IMR-90 (cell line): ENCODE measurements at regions not wholly inside any gene's neighbourhood (a gene's known extent, or its start where the extent isn't known, plus 50 kb on each side); places are given as distances from the start of the nearest gene placed in this dataset.
"Not testable (repeated sequence)": the region's sequence is repeated elsewhere in the genome, so short reads cannot be mapped to it uniquely, and the experiment has no call there.

Experiments
- ATAC-seq: fragments of 200-7000 bp; cut with Tn5 transposase; 2 replicates; pipeline ENCODE4 v1.9.1; 2020; ENCODE audit warnings: low read depth, mild to moderate bottlenecking, moderate library complexity
- BruUV-seq: library from RNA; stranded (reverse); fragments of 400-500 nt; replicated peaks from 2 replicates; lab custom pipeline; 2021; lab: Mats Ljungman, UMichigan
- CTCF ChIA-PET: fragments of 300-600 bp; formaldehyde crosslinking; extraction: SDS; loops from one replicate; lab custom pipeline; 2021; ENCODE audit warnings: antibody characterized with exemption; lab: Yijun Ruan, JAX
- POLR2A ChIA-PET: fragments of 300-600 bp; sonication (Branson Sonifier 250); formaldehyde crosslinking; loops from one replicate; lab custom pipeline; 2022; ENCODE audit warnings: antibody characterized with exemption; ENCODE audit not compliant: unreplicated experiment; lab: Charles Lee
- DNase-seq: peaks from one replicate; pipeline ENCODE4 v3.0.0; 2013
- H2AFZ ChIP-seq: replicated peaks from 2 replicates; pipeline ENCODE3; 2013; ENCODE audit warnings: low read length, mild to moderate bottlenecking; ENCODE audit not compliant: poor library complexity
- H2AK5ac ChIP-seq: 2 replicates; pipeline ENCODE4 v1.6.1; 2013; ENCODE audit warnings: low read depth, low read length, inconsistent platforms
- H2AK9ac ChIP-seq: replicated peaks from 2 replicates; pipeline ENCODE3; 2013; ENCODE audit warnings: mild to moderate bottlenecking, low read depth, low read length, moderate library complexity; ENCODE audit not compliant: poor library complexity
- H2BK120ac ChIP-seq: 2 replicates; pipeline ENCODE4 v1.6.1; 2013; ENCODE audit warnings: low read depth, low read length, inconsistent platforms
- H2BK15ac ChIP-seq: 3 replicates; pipeline ENCODE4 v1.6.1; 2013; ENCODE audit warnings: low read depth, low read length, inconsistent platforms
- H2BK20ac ChIP-seq: 2 replicates; pipeline ENCODE4 v1.6.1; 2013; ENCODE audit warnings: low read depth, mild to moderate bottlenecking, inconsistent platforms, low read length, moderate library complexity
- H2BK5ac ChIP-seq: 2 replicates; pipeline ENCODE4 v1.6.1; 2013; ENCODE audit warnings: mild to moderate bottlenecking, low read depth, low read length, inconsistent platforms; ENCODE audit not compliant: poor library complexity, severe bottlenecking
- H3K14ac ChIP-seq: replicated peaks from 2 replicates; pipeline ENCODE4 v1.6.1; 2013; ENCODE audit warnings: low read depth, low read length, inconsistent platforms
- H3K18ac ChIP-seq: 2 replicates; pipeline ENCODE4 v1.6.1; 2013; ENCODE audit warnings: low read depth, low read length, control low read depth
- H3K23ac ChIP-seq: 2 replicates; pipeline ENCODE4 v1.6.1; 2013; ENCODE audit warnings: low read depth, low read length, inconsistent platforms
- H3K27ac ChIP-seq: 2 replicates; pipeline ENCODE4 v1.5.1; 2013; ENCODE audit warnings: mild to moderate bottlenecking, control low read depth, low read length; ENCODE audit not compliant: insufficient read depth
- H3K27me3 ChIP-seq: 2 replicates; pipeline ENCODE4 v1.6.1; 2013; ENCODE audit warnings: low read length; ENCODE audit not compliant: control insufficient read depth, insufficient read depth
- H3K36me3 ChIP-seq: 2 replicates; pipeline ENCODE4 v1.6.1; 2013; ENCODE audit warnings: low read length, mixed read lengths; ENCODE audit not compliant: control insufficient read depth, insufficient read depth
- H3K4ac ChIP-seq: 2 replicates; pipeline ENCODE4 v1.6.1; 2013; ENCODE audit warnings: low read depth, low read length, inconsistent platforms
- H3K4me1 ChIP-seq: 2 replicates; pipeline ENCODE4 v1.6.1; 2013; ENCODE audit warnings: low read length, mixed read lengths; ENCODE audit not compliant: control insufficient read depth, insufficient read depth
- H3K4me2 ChIP-seq: 2 replicates; pipeline ENCODE4 v1.6.1; 2013; ENCODE audit warnings: low read depth, mild to moderate bottlenecking, control low read depth, low read length, moderate library complexity
- H3K4me3 ChIP-seq: 2 replicates; pipeline ENCODE4 v1.5.1; 2013; ENCODE audit warnings: low read depth, mild to moderate bottlenecking, control low read depth, low read length, moderate library complexity; ENCODE audit not compliant: insufficient read depth
- H3K56ac ChIP-seq: 2 replicates; pipeline ENCODE4 v1.6.1; 2013; ENCODE audit warnings: low read length, inconsistent platforms; ENCODE audit not compliant: insufficient read depth; ENCODE audit errors: extremely low read depth
- H3K79me1 ChIP-seq, 2 experiments: 2 replicates each; pipeline ENCODE4 v1.6.1; 2013; ENCODE audit warnings: low read length in 2 of 2, inconsistent platforms in 1 of 2, low read depth in 1 of 2
- H3K9ac ChIP-seq: 2 replicates; pipeline ENCODE4 v1.6.1; 2013; ENCODE audit warnings: low read depth, low read length, control low read depth
- H3K9me1 ChIP-seq: 2 replicates; pipeline ENCODE4 v1.6.1; 2013; ENCODE audit warnings: low read length, inconsistent platforms; ENCODE audit not compliant: insufficient read depth
- H3K9me3 ChIP-seq: 2 replicates; pipeline ENCODE4 v1.6.1; 2013; ENCODE audit warnings: low read length; ENCODE audit not compliant: control insufficient read depth, insufficient read depth
- H4K20me1 ChIP-seq: 2 replicates; pipeline ENCODE4 v1.6.1; 2013; ENCODE audit warnings: low read length, inconsistent platforms; ENCODE audit not compliant: insufficient read depth
- H4K5ac ChIP-seq: 2 replicates; pipeline ENCODE4 v1.6.1; 2013; ENCODE audit warnings: mild to moderate bottlenecking, low read depth, low read length, control low read depth
- H4K8ac ChIP-seq, 2 experiments: 2 replicates each; pipeline ENCODE4 v1.6.1; 2013; ENCODE audit warnings: low read depth in 2 of 2, low read length in 2 of 2, control low read depth in 1 of 2, inconsistent platforms in 1 of 2
- H4K91ac ChIP-seq: 2 replicates; pipeline ENCODE4 v1.6.1; 2013; ENCODE audit warnings: low read depth, low read length, inconsistent platforms; ENCODE audit not compliant: insufficient read depth
- BHLHE40 ChIP-seq: fragments of 150-350 bp; IDR thresholded peaks from 2 replicates; pipeline ENCODE4 v1.6.1; 2016; ENCODE audit warnings: mild to moderate bottlenecking, low read depth, low read length
- ELK1 ChIP-seq: fragments of 150-350 bp; IDR thresholded peaks from 2 replicates; pipeline ENCODE4 v1.6.1; 2016; ENCODE audit warnings: low read depth, mild to moderate bottlenecking, low read length, moderate library complexity, borderline replicate concordance
- FOS ChIP-seq: fragments of 150-350 bp; IDR thresholded peaks from 2 replicates; pipeline ENCODE4 v1.6.1; 2016; ENCODE audit warnings: low read depth, low read length
- MAFK ChIP-seq: IDR thresholded peaks from 2 replicates; pipeline ENCODE4 v1.6.1; 2012; ENCODE audit warnings: low read depth, low read length, improper control_type of control experiment
- MXI1 ChIP-seq: IDR thresholded peaks from 2 replicates; pipeline ENCODE4 v1.6.1; 2012; ENCODE audit warnings: low read depth, mild to moderate bottlenecking, low read length, moderate library complexity, borderline replicate concordance
- POLR2A ChIP-seq: IDR thresholded peaks from 2 replicates; pipeline ENCODE4 v1.6.1; 2012; ENCODE audit warnings: mild to moderate bottlenecking, low read depth, low read length
- RAD21 ChIP-seq: IDR thresholded peaks from 2 replicates; pipeline ENCODE4 v1.6.1; 2012; ENCODE audit warnings: low read length, improper control_type of control experiment
- RCOR1 ChIP-seq: IDR thresholded peaks from 2 replicates; pipeline ENCODE4 v1.6.1; 2012; ENCODE audit warnings: mild to moderate bottlenecking, low read length, improper control_type of control experiment; ENCODE audit not compliant: insufficient replicate concordance
- SMC3 ChIP-seq: fragments of 150-350 bp; IDR thresholded peaks from 2 replicates; pipeline ENCODE4 v1.6.1; 2016; ENCODE audit warnings: low read depth, mild to moderate bottlenecking, antibody characterized with exemption, low read length, moderate library complexity
- WGBS, 2 experiments: methylation state at CpG; one replicate each; pipeline versions ENCODE4 v1.1.5 to v1.1.7; 2013; ENCODE audit warnings: missing lambda C conversion rate in 2 of 2; ENCODE audit not compliant: insufficient read length in 1 of 2; ENCODE audit errors: extremely low coverage in 2 of 2; 5-methylcytosine and 5-hydroxymethylcytosine counted together
- dilution Hi-C: fragments of 300-500 bp; cut with HindIII; formaldehyde crosslinking; loops from one replicate; pipeline ENCODE4 v1.14.3; 2018; ENCODE audit warnings: low sequenced_read_pairs; ENCODE audit not compliant: unreplicated experiment
- in situ Hi-C: fragments of 300-500 bp; cut with MboI; formaldehyde crosslinking; loops from 3 replicates; pipeline ENCODE4 v1.14.3; 2019; ENCODE audit warnings: low sequenced_read_pairs, inconsistent platforms, mixed read lengths
- intact Hi-C: fragments of 100-400 bp; cut with micrococcal nuclease; formaldehyde crosslinking; loops from 2 replicates; pipeline ENCODE4 v1.10.0; 2022

- Histone ChIP-seq H3K56ac (no peak overlapping the region), H3K27ac (no peak overlapping the region), H3K36me3 (no peaks in the 10 kb centered on the region), H4K20me1 (no peaks in the 10 kb centered on the region), H2BK120ac (no peak overlapping the region), H4K5ac (no peak overlapping the region), H3K27me3 (no peaks in the 10 kb centered on the region), H3K23ac (no peak overlapping the region), H2AK5ac (no peak overlapping the region), H3K14ac (no peak overlapping the region), H3K4me3 (no peak overlapping the region), H2BK20ac (no peak overlapping the region), H4K91ac (no peak overlapping the region), H2AFZ (no peak overlapping the region), H3K9me3 (no peaks in the 10 kb centered on the region; the same call in 1 of the 2 replicates), H3K9me1 (no peaks in the 10 kb centered on the region), H4K8ac (no peak overlapping the region), H2AK9ac (no peak overlapping the region), H2BK5ac (no peak overlapping the region), H3K9ac (no peak overlapping the region), H3K4ac (no peak overlapping the region), H3K4me1 (no peaks in the 10 kb centered on the region), H3K4me2 (no peak overlapping the region), H3K79me1 (no peaks in the 10 kb centered on the region), H3K18ac (no peak overlapping the region), H2BK15ac (no peak overlapping the region)
- no CpG with 5 or more reads among the region's 1 CpG for WGBS, 2 experiments
- BruUV-seq = no TSS peak
- CTCF ChIA-PET = no interaction called here
- dilution Hi-C loops = no loop called here
- intact Hi-C loops = loop anchor here (10.0 kb wide), 1 partner anchor 49 kb away; no protein-coding TSS in a partner anchor
- ATAC-seq (no peak), DNase-seq (no peak)
- TF ChIP-seq ELK1 (no peak), SMC3 (no peak), POLR2A (no peak), RCOR1 (no peak), MAFK (no peak), BHLHE40 (no peak), RAD21 (no peak), FOS (no peak), MXI1 (no peak)
- POLR2A ChIA-PET = no interaction called here
- in situ Hi-C loops = no loop called here
Measured at GRCh38 chr4:160546201-160546600, 1443.3 kb downstream of the RAPGEF2 start.

- dilution Hi-C loops, H3K14ac ChIP-seq: not testable (repeated sequence)
- WGBS, 2 experiments = no CpG with 5 or more reads among the region's 32 CpGs
Measured at GRCh38 chr4:160549951-160550519, 1447.2 kb downstream of the RAPGEF2 start.

More at GRCh38 chr4:160549951-160550519, 1447.2 kb downstream of the RAPGEF2 start:
- ATAC-seq, H3K4me2 ChIP-seq, in situ Hi-C loops, CTCF ChIA-PET, H4K8ac ChIP-seq, H2BK15ac ChIP-seq, H3K79me1 ChIP-seq, H3K9ac ChIP-seq, H3K4me1 ChIP-seq, H3K27ac ChIP-seq, DNase-seq, H2BK20ac ChIP-seq, BruUV-seq, H3K9me1 ChIP-seq, H3K56ac ChIP-seq, POLR2A ChIA-PET, H4K5ac ChIP-seq, H2BK120ac ChIP-seq, H3K23ac ChIP-seq, H3K4me3 ChIP-seq, H3K27me3 ChIP-seq, H3K4ac ChIP-seq, H4K20me1 ChIP-seq, H2AK5ac ChIP-seq, H4K91ac ChIP-seq, H3K9me3 ChIP-seq, H3K36me3 ChIP-seq, H2AK9ac ChIP-seq, H2AFZ ChIP-seq, H2BK5ac ChIP-seq, H3K18ac ChIP-seq: not testable (repeated sequence)
- intact Hi-C loops = loop anchor here (10.0 kb wide), 1 partner anchor 45 kb away; no protein-coding TSS in a partner anchor
